ENCODE measurements at regions not wholly inside any gene's neighbourhood (a gene's known extent, or its start where the extent isn't known, plus 50 kb on each side); places are given as distances from the start of the nearest gene placed in this dataset.
A peak's percentile ranks its signal among the peaks of the same experiment; 100 is the strongest.

- no peaks in the 10 kb centered on the region for H3K9me3 ChIP-seq (replicated peaks; ENCODE audit: control insufficient read depth, insufficient read depth, low read depth, low read length)
- CTCF ChIA-PET (ENCODE audit: low intra/inter-chr PET ratio) = no interaction called here
- FAIRE-seq = no peak
These were observed 206.3 kb downstream of the RAP2A start for GRCh38 chr13:97640268-97640667.

GRCh38 chr13:97648171-97648880 is 214.4 kb downstream of the RAP2A start:
- intact Hi-C loops (cut with micrococcal nuclease) (no loop called here), in situ Hi-C loops (cut with MboI) (no loop called here)
- ChIA-PET CTCF (ENCODE audit: low intra/inter-chr PET ratio) (no interaction called here), POLR2A (interaction anchor here (0.6 kb wide), 1 partner anchor 1253 kb away, joined by 3 read pairs; no protein-coding TSS in a partner anchor)
- Histone ChIP-seq H3K9me3 (replicated peaks; ENCODE audit: control insufficient read depth, insufficient read depth, low read depth, low read length) (no peaks in the 10 kb centered on the region), H3K9me1 (ENCODE audit: control insufficient read depth, insufficient read depth, low read length) (no peaks in the 10 kb centered on the region), H3K27ac (ENCODE audit: extremely low read depth, low read depth, low read length) (no peak overlapping the region), H3K9ac (ENCODE audit: insufficient read depth in 1 of 2, low read depth in 2 of 2, low read length in 2 of 2) (no peak overlapping the region), H3K79me2 (ENCODE audit: control insufficient read depth, insufficient read depth, low read length) (no peaks in the 10 kb centered on the region), H3K4me1 (replicated peaks in 1 of 2; ENCODE audit: control insufficient read depth in 2 of 2, insufficient read depth in 2 of 2, low read length in 2 of 2) (no peaks in the 10 kb centered on the region), H2AFZ (ENCODE audit: low read depth, low read length) (no peak overlapping the region), H3K4me2 (ENCODE audit: insufficient read depth, low read length) (no peak overlapping the region), H3K27me3 (ENCODE audit: control insufficient read depth in 2 of 2, insufficient read depth in 2 of 2, low read length in 2 of 2) (peaks cover 0 to under 1% of the 10 kb centered on the region in 2 experiments; a peak in 1 of 5 replicates), H4K20me1 (replicated peaks; ENCODE audit: control insufficient read depth, insufficient read depth, low read length) (no peaks in the 10 kb centered on the region), H3K36me3 (ENCODE audit: control insufficient read depth, insufficient read depth, low read length) (no peaks in the 10 kb centered on the region), H3K4me3 (no peak overlapping the region)
- FAIRE-seq = no peak
- no TSS peak for BruUV-seq (replicated peaks)
- DNase-seq (ENCODE audit: extremely low read depth in 1 of 4, low spot score in 3 of 4) = no peak
- TF ChIP-seq ZFX (CRISPR knock-in tag; IDR thresholded peaks at IDR 0.05) = no peak
- no peak for TF ChIP-seq NRF1 (conservative IDR thresholded peaks at IDR 0.05 in 1 of 2, IDR thresholded peaks at IDR 0.05 in 1 of 2)
- TF ChIP-seq ZNF184 (CRISPR knock-in tag; IDR thresholded peaks at IDR 0.05) = no peak
- TF ChIP-seq ZNF707 (CRISPR knock-in tag; conservative IDR thresholded peaks at IDR 0.05) = no peak
- peak; percentile 69 for TF ChIP-seq FOSL1 (tag; conservative IDR thresholded peaks at IDR 0.05)
- 12% methylated on average over 11 of the region's 14 CpGs for WGBS (ENCODE audit: insufficient coverage, low coverage, missing lambda C conversion rate)
- no peak for ATAC-seq

More at GRCh38 chr13:97640268-97640667, 206.3 kb downstream of the RAP2A start:
- no peaks in the 10 kb centered on the region for H3K27me3 ChIP-seq (ENCODE audit: control insufficient read depth in 2 of 2, insufficient read depth in 2 of 2, low read length in 2 of 2)
- H3K4me2 ChIP-seq (ENCODE audit: insufficient read depth, low read length) = no peak overlapping the region
- no peak overlapping the region for H3K4me3 ChIP-seq
- intact Hi-C loops (cut with micrococcal nuclease) = no loop called here
- POLR2A ChIA-PET = no interaction called here
- no peaks in the 10 kb centered on the region for H3K9me1 ChIP-seq (ENCODE audit: control insufficient read depth, insufficient read depth, low read length)
- no peaks in the 10 kb centered on the region for H4K20me1 ChIP-seq (replicated peaks; ENCODE audit: control insufficient read depth, insufficient read depth, low read length)
- no peak for DNase-seq (ENCODE audit: extremely low read depth in 1 of 4, low spot score in 3 of 4)
- ATAC-seq = no peak
- H3K9ac ChIP-seq (ENCODE audit: insufficient read depth in 1 of 2, low read depth in 2 of 2, low read length in 2 of 2) = no peak overlapping the region
- BruUV-seq (replicated peaks) = no TSS peak
- in situ Hi-C loops (cut with MboI) = no loop called here
- no peaks in the 10 kb centered on the region for H3K4me1 ChIP-seq (replicated peaks in 1 of 2; ENCODE audit: control insufficient read depth in 2 of 2, insufficient read depth in 2 of 2, low read length in 2 of 2)
- TF ChIP-seq, protein P1, sequence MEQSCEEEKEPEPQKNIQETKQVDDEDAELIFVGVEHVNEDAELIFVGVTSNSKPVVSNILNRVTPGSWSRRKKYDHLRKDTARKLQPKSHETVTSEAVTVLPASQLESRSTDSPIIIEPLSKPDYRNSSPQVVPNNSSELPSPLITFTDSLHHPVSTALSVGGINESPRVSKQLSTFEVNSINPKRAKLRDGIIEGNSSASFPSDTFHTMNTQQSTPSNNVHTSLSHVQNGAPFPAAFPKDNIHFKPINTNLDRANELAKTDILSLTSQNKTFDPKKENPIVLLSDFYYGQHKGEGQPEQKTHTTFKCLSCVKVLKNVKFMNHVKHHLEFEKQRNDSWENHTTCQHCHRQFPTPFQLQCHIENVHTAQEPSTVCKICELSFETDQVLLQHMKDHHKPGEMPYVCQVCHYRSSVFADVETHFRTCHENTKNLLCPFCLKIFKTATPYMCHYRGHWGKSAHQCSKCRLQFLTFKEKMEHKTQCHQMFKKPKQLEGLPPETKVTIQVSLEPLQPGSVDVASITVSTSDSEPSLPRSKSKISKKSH (CRISPR knock-in tag; IDR thresholded peaks at IDR 0.05) = no peak
- no peak for TF ChIP-seq ZNF431 (CRISPR knock-in tag; IDR thresholded peaks at IDR 0.05)
- TF ChIP-seq ARID2 (IDR thresholded peaks at IDR 0.05) = no peak
- TF ChIP-seq ELF1 (tag; IDR thresholded peaks at IDR 0.05) = no peak
- TF ChIP-seq ZNF507 (tag; conservative IDR thresholded peaks at IDR 0.05) = no peak
- no peak for TF ChIP-seq EHMT2 (IDR thresholded peaks at IDR 0.05)
- H3K79me2 ChIP-seq (ENCODE audit: control insufficient read depth, insufficient read depth, low read length) = no peaks in the 10 kb centered on the region
- no peak overlapping the region for H2AFZ ChIP-seq (ENCODE audit: low read depth, low read length)
- H3K36me3 ChIP-seq (ENCODE audit: control insufficient read depth, insufficient read depth, low read length) = no peaks in the 10 kb centered on the region
- no peak overlapping the region for H3K27ac ChIP-seq (ENCODE audit: extremely low read depth, low read depth, low read length)
- WGBS (ENCODE audit: insufficient coverage, low coverage, missing lambda C conversion rate) = 0% methylated on average over 2 of the region's 2 CpGs

Data from K562 (cell line).